ENCODE measurements at regions not wholly inside any gene's neighbourhood (a gene's known extent, or its start where the extent isn't known, plus 50 kb on each side); places are given as distances from the start of the nearest gene placed in this dataset.

DNA sequence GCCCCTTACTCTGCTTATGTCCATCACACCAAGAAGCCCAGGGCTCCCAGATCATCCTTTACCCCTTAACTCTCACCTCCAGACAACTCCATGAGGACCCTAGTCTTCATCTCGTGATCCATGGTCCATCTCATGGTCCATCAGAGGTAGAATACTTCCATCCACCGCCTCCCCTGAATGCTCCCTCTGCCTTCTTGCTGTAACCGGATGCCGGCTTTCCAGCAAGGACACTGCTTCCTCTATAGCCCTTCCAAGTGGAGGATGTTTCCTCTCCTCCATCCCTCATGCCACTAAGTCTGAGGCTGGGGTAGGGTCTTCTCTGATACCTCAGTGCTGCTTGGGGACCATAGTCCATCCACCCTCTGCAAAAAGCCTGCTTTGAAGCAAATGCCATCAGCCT, 118.6 kb upstream of the SIX2 start:
- TF ChIP-seq, protein P1, sequence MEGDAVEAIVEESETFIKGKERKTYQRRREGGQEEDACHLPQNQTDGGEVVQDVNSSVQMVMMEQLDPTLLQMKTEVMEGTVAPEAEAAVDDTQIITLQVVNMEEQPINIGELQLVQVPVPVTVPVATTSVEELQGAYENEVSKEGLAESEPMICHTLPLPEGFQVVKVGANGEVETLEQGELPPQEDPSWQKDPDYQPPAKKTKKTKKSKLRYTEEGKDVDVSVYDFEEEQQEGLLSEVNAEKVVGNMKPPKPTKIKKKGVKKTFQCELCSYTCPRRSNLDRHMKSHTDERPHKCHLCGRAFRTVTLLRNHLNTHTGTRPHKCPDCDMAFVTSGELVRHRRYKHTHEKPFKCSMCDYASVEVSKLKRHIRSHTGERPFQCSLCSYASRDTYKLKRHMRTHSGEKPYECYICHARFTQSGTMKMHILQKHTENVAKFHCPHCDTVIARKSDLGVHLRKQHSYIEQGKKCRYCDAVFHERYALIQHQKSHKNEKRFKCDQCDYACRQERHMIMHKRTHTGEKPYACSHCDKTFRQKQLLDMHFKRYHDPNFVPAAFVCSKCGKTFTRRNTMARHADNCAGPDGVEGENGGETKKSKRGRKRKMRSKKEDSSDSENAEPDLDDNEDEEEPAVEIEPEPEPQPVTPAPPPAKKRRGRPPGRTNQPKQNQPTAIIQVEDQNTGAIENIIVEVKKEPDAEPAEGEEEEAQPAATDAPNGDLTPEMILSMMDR (IDR thresholded peaks at IDR 0.05): no peak
- TF ChIP-seq POLR2A (IDR thresholded peaks at IDR 0.05): no peak

Data from esophagus squamous epithelium (tissue), 4 donors.